HG03469 (cell line): ENCODE measurements at regions not wholly inside any gene's neighbourhood (a gene's known extent, or its start where the extent isn't known, plus 50 kb on each side); places are given as distances from the start of the nearest gene placed in this dataset.
"Not testable (repeated sequence)": the region's sequence is repeated elsewhere in the genome, so short reads cannot be mapped to it uniquely, and the experiment has no call there.

Experiments
- ATAC-seq: cut with Tn5 transposase; IDR thresholded peaks from one replicate; pipeline ENCODE4 v1.9.1; 2021; ENCODE audit warnings: mild to moderate bottlenecking, moderate library complexity, moderate number of reproducible peaks; ENCODE audit not compliant: unreplicated experiment

DNA sequence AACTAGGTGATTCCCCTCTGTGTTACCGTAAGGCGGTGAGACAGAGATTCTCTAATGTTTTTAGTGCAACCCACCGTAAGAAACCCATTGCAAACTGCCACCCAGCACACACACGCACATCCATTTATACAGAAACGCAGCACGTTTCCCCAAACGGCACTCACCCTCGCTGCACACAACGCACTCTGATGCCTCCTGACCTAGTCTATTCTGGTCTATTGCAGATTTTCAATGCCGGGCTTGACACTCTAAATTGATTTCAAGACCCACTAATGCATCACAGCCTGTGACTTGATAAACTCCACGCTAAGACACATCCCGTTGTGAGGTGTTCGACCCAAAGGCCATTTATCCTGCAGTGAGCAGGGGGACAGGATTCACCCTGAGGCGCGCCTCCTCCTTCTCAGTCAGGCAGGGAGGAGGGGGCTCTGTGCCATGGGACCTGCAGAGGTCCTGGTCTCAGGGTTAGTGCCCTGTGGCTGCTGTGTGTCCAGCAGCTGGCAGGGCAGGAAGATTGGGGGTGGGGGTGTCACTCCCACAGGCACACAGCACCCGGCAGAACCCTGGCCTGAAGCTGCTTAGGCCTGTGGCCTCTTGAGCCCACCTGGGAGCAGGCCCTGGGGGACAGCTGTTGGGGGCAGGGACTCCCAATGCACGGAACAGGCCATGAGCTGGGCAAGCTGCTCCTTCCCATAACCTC, 335.6 kb downstream of the PREX1 start:
- ATAC-seq, result no peak

DNA sequence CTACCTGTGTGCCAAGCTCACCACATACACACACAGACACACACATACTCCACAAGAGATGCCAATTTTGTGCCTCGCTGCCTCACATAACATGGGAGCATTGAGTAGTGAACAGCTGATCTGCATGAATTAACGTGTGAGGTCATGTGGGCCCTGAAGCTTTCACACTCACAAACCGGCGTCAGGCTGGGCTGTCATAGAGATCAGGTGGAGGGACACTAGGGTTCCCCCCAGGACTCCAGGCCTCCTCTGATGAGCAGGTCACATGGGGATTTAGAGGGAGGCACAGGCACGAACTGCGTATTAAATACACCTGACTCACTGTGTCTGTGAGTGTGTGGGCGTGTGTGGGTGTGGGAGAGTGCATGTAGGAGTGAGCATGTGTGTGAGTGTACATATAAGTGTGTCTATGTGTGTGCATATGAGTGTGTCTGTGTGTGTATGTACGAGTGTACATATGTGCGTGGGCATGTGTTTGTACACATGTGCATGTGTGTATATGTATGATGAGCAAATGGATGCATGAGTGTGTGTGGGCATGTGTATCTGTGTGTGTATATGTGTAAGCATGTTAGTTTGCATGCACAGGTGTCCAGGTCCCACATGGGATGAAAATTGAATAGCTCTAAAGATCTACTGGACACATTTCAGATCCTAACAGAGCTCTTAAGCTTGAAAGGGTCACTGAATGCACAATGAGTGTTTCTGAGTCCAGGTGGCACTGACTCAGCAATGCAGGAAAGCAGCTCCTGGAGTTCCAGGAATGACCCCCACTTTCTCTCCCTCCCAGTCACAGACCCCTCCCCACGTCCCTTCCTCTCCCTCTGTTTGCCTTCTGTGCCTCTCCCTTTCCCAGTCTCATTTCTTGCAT, 336.6 kb downstream of the PREX1 start:
- ATAC-seq, result no peak

DNA sequence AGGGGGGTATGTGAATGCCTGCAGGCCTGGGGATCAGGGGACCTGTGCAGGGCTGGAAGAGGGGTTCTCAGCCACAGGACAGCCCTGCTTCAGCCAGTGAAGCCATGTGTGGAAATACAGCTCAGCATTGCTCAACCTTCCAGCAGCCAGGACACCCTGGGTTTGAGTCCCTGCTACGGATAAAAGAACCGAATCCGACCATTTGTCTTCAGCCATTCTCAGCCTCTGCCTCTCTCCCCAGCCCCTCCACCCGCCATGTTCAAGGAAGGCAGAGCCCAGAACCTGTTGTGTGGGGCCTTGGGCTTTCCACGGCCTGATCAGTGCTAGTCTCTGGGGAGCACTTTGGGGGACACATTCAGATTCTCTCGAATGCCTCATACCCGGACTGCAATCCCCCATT, 337.5 kb downstream of the PREX1 start:
- not testable (repeated sequence) for ATAC-seq

DNA sequence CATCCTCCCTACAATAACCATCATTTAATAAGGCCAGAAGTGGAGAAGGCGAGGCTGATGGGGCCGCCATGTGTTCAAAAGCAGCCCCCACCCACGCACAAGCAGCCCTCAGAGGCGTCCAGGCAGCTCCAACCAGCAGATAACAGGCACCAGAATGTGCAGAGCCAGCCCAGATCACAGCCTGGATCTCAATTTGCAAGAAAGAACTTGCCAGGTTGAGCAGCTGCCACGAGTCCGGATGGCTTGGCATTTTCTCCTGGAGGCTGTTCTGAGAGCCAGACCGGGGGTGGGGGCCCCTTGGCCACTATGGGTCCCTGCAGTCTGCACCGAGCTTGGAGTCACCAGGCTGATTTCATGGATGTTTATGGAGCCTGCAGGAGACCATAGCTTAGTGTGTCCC, 338.1 kb downstream of the PREX1 start:
- ATAC-seq, result no peak

DNA sequence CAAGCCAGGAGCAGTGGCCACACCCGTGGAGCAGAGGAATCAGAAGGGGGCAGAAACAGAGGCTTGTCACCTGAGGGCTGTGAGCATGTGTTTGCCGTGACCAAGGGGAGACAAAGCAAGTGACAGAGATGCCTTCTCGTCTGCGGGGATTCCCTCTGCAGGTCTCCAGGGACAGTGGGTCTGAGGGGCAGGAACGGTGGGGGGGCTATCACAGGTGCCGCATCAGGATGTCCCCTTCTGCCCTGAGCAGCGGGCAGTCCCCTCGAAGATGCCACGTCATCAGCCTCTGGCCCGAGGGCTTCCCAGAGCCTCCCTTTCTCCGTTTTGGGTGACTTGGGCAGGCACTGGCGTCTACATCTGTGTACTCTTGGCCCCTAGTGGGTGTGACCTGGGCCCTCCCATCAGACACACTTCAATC, 338.7 kb downstream of the PREX1 start:
- ATAC-seq, result no peak

DNA sequence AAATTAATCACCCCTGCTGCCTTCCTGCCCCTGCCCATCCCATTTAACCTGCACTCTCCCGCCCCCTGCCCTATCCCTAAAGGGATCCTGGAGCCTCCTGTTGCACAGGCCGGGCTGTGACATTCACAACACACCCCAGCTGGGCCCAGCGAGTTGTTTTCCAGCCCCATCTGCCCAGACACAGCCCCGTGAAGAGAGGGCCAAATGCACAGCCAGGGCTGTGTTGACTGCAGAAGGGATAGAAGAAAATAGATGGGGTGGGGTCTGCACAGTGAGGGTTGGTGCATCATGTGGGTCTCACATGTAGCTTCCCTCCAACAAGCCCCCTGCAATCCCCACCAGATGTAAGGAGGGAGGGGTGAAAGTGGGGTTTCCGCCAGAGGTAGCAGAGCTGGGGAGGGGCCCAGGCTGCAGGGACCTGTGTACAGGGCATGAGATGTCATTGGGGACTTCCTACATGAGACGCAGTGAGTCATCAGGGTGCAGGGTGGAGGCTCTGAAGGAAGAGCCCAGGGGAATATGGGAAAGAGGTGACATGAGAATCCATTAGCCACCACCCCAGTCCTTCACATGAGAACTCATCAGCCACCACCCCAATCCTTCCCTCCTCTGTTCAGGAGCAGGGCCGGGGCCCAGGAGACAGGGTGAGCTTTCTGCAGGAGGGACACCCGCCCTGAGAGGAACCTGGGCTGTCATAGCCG, 339.3 kb downstream of the PREX1 start:
- ATAC-seq, result not testable (repeated sequence)

DNA sequence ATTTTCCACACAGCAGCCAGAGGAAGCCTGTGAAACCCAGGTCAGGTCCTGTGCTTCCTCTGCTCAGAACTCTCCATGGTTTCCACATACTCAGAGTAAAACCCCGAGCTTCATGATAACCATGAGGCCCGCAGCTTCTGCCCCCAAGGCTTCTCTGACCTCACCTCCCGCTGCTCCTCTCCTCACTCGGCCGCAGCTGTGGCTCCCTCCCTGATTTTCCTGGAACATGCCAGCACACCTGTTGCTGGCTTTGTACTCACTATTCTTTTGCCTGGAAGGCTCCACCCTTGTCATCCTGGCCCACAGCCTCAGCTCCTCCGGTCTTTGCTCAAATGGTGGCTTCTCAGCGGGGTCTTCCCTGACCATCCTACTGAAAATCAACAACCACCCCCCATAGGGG, 341.7 kb downstream of the PREX1 start:
- no peak for ATAC-seq

DNA sequence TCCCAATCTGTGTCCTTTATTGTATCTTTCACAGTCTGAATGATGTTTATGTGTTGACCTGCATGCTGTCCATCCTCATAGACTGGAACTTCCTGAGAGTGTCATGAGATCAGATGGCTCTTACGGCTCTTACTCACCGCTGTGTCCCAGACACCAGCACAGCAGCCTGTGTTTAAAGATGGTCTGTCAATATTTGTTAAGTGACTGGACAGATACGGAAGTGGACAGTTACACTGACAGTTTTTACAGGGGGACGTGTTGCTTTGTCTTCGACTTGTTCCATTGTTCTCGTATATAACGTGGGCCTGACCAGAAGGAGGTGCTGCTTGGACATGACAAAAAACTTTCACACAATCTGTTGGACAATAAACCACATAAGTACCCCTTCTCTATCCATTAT, 342.6 kb downstream of the PREX1 start:
- not testable (repeated sequence) for ATAC-seq

DNA sequence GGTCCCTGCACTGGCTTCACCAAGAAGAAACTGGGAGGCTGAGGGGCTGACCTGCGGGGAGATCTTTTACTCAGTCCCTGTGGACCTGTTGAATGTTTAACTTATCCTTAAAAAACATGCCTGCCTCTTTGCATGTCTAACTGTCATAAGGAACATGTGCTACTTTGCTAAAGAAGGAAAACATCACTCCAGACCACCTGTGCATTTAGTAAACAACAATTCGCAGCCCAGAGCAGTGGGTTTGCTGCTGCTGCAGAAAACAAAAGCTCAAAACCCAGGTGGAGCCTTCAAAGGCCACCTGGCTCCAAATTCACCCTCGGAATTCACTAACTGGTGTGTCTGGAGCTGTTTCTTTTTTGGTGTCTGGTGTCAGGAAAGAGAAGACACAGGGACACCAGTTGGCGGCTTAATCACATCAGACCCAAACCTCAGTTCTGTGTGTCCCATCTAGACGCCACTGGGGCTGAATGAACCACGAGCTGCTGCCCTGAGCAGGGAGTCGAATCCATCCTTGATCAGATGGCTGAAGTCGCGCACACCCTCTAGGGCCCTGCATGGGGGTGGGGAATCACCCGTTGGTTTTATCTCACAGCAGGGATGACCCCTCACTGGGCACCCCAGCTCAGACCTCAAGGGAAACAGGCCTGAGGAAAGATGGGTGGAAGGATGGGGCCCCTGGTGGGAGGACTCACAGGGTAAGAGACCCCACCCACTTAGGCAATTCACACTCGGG, 344.3 kb downstream of the PREX1 start:
- ATAC-seq, result no peak

DNA sequence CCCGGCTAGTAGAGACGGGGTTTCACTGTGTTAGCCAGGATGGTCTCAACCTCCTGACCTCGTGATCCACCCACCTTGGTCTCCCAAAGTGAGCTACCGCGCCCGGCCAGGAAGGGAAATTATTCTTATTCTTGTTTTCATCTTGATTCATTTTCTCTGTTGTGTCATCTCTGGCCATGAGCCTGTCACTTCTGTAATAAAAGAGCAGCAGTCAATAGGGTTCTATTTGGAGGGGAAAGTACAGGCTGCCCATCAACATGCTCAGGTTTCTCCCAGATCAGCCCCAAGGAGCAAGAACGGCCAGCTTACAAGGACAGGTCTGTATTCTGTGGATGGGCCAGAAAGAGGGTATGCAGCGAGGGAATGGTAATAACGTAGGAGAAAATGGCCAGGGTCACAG, 345.0 kb downstream of the PREX1 start:
- ATAC-seq, result no peak

DNA sequence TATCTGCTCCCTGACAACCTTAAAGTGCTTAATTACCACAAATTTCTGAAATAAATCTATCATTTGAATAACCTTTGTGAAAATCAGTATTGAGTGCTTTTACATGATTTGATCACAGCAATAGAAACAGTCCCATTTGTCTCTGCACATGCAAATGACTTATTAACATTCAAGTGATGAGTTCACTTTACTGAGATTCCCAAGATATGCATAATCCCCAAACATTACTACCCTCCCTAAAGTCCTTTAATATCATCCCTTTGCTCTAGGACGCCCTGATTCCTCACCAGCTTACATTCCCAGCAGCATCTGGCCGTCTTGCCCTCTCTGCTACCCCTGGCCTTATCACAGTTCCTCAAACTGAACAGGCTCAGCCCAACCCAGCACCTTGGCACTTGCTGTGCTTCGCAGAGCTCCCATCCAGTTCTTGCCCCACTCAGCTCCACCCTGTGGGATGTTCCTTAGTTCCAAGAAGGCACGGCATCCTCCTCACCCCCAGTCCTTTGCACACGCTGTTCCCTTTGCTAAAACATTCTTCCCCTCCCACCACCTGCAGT, 347.5 kb downstream of the PREX1 start:
- ATAC-seq, result no peak

DNA sequence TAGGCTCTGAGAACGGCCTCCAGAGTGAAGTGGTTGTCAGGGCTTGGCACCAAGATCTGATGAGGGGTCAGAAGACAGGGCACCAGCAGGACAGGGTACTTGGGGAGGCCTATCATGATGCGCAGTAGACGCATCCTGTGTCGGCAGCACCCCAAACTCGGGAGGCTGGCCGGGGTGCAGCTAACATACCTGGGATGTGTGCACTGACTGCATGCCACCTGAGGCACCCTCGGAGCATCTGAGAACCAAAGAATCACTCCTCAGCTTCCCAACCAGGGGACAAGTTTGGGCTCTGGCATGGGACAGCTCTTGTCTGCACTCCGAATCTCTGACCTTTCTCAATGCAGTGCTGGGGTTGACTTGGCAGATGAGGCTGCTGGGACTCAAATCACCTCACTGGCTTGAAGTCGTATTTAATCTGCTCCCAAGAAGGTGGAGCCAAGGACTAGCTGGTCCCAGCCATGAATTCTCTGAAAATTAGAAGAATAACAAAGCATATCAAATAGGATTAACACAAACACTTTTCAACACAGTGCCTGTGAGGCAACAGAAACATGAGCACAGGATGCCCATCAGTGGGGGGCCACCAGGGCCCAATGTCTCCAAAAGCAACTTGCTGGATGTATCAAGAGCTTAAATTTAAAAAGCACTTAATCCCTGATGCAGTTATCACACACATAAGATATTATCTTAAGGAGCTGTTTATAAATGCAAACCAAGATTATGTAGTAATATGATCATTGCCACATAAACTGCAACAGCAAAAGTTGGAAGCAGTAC, 348.8 kb downstream of the PREX1 start:
- ATAC-seq, result no peak

DNA sequence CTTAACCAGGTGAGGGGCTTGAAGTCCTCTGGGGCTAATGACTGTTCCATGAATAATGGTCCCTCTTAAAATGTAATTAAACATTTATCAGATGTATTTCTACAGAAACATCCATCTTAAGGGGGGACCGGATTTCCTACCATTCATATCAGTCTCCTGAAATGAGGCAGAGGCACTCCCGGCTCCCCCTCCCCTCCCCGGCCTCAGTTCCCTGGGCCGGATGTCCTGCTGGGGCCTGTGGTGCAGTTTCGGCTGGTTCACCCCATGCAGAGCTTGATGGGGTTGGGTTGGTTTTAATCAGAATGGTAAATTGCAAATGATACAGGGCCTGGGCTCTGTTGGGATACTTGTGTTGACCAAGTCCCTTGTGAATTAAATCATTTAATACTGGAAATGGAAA, 349.4 kb downstream of the PREX1 start:
- ATAC-seq, result no peak

DNA sequence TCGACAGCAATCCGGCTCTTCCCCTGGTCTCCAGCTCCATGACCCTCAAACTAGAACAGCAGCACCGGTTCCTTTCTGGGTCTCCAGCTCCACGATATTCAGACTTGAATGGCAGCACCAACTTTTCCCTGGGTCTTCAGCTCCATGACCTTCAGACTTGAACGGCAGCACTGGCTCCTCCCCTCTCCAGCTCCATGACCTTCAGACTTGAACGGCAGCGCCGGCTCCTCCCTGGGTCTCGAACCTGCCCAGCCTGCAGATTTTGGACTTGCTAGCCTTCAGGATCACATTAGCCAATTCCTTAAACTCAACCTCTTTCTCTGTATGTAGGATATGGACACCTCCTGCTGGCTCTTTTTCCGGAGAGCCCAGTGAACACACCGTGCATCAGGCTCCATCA, 350.9 kb downstream of the PREX1 start:
- no peak for ATAC-seq

DNA sequence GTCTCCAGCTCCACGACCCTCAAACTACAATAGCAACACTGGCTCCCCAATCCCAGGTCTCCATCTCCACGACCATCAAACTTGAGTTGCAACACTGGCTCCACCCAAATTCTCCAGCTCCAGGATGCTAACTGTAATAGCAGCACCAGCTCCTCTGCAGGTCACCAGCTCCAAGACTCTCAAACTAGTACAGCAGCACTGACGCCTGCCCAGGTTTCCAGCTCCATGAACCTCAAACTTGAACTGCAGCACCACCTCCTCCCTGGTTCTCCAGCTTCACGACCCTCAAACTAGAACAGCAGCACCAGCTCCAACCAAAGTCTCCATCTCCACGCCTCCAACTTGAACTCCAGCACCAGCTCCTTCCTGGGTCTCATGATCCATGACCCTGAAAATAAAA, 353.8 kb downstream of the PREX1 start:
- no peak for ATAC-seq

DNA sequence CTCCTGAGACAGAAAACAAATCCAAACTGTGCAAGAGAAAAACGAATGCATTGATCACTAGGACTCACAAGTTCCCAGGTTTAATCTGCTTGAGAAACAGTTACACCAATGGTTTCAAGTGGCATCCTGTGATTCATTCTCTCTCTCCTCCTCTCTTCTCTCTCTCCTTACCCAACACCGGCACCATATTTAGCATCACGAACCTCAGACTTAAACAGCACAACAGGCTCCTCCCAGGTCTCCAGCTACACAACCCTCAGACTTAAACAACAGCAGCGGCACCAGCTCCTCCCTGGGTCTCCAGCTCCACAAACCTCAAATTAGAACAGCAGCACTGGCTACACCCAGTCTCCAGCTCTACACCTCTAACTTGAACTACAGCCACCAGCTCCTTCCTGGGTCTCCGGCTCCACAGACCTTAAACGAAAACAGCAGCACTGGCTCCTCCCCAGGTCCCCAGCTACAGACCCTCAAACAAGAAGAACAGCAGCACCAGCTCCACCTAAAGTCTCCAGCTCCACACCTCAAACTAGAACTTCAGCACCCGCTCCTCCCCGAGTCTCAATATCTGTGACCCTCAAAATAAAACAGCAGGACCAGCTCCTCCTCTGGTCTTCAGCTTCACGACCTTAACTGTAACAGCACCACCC, 355.9 kb downstream of the PREX1 start:
- ATAC-seq, result no peak

DNA sequence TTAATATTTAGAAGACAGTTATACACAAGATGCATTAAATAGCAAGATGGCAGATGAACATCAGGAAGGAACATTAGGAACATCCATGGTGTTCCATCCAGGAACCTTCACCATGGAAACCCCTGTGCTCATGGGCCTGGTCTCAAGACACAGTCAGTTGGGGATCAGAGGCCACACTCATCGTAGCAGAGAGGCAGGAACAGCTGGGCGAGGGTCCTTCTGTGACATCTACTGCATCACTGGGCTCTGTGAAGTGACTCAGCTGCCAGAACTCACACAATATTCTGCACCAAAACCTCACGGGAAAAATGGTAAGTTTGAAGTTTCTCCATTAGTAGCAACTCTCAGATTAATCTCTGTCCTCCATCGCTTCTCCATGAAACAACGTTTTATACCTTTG, 356.6 kb downstream of the PREX1 start:
- no peak for ATAC-seq

DNA sequence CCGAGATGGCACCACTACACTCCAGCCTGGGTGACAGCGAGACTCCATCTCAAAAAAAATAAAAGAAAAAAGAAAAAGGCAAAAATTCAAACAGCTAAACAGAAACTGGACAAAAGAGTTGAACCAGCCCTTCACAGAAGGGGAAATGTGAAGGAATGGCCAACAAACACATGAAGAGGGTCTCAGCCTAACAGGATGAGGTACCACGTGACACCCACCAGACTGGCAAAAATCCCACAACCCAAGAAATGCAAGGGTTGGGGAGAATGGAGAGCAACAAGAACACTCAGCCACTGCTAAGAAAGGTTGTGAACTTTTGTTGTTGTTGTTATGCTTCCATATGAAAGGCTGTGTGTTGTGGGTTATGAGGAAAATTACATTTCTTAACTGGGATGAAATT, 357.7 kb downstream of the PREX1 start:
- ATAC-seq, result no peak

DNA sequence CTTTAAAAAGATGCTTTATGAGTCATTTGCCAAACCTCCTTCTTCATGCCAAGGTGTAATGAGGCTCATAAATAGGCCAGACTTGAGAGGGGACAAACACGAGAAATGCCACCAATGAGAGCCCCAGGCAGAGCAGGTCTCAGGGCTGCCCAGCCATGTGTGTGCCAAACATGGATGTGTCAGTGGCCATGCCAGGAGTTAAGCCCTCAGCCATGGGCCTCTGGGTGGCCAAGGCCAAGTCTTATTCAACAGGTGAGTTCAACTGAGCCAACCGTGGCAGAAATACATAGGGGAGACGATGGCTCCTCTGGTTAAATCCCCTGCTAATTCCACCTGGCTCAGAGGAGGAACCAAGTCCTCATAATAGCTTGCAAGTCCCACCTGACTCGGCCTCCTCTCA, 358.8 kb downstream of the PREX1 start:
- ATAC-seq, result no peak
